Activated CD8-positive, alpha-beta T cell treated with anti-CD3 and anti-CD28 coated beads for 36 hours (primary cell): ENCODE measurements at regions not wholly inside any gene's neighbourhood (a gene's known extent, or its start where the extent isn't known, plus 50 kb on each side); places are given as distances from the start of the nearest gene placed in this dataset.

Experiments
- ATAC-seq: fragments of 200-7000 bp; cut with Tn5 transposase; one replicate; pipeline ENCODE4 v1.10.0; 2021; ENCODE audit warnings: mild to moderate bottlenecking, moderate library complexity
- CTCF ChIA-PET: fragments of 350-600 bp; sonication (Branson Sonifier 250); formaldehyde crosslinking; loops from one replicate; lab custom pipeline; 2021; ENCODE audit warnings: antibody characterized with exemption; lab: Charles Lee
- POLR2A ChIA-PET: fragments of 350-600 bp; sonication (Branson Sonifier 250); formaldehyde crosslinking; loops from one replicate; lab custom pipeline; 2021; ENCODE audit warnings: antibody characterized with exemption; lab: Charles Lee
- DNase-seq: peaks from one replicate; pipeline ENCODE4 v3.0.0-alpha.2; 2020
- H3K27ac Mint-ChIP-seq: one replicate; pipeline ENCODE4 v1.8.0; 2021; ENCODE audit warnings: mild to moderate bottlenecking, mixed read lengths
- H3K27me3 Mint-ChIP-seq: one replicate; pipeline ENCODE4 v1.8.0; 2021; ENCODE audit warnings: mixed read lengths
- H3K36me3 Mint-ChIP-seq: one replicate; pipeline ENCODE4 v1.8.0; 2021; ENCODE audit warnings: low read depth, mixed read lengths
- H3K4me1 Mint-ChIP-seq: one replicate; pipeline ENCODE4 v1.8.0; 2021; ENCODE audit warnings: low read depth, mixed read lengths
- H3K4me3 Mint-ChIP-seq: one replicate; pipeline ENCODE4 v1.8.0; 2021; ENCODE audit warnings: mild to moderate bottlenecking, moderate library complexity, mixed read lengths
- H3K9me3 Mint-ChIP-seq: one replicate; pipeline ENCODE4 v1.8.0; 2021; ENCODE audit warnings: mixed read lengths
- CTCF ChIP-seq: fragments of 200-600 bp; IDR thresholded peaks from one replicate; pipeline ENCODE4 v1.8.0; 2022; ENCODE audit warnings: antibody characterized with exemption, mild to moderate bottlenecking
- intact Hi-C: fragments of 100-400 bp; cut with micrococcal nuclease; formaldehyde crosslinking; loops from one replicate; pipeline ENCODE4 v1.10.0; 2022

DNA sequence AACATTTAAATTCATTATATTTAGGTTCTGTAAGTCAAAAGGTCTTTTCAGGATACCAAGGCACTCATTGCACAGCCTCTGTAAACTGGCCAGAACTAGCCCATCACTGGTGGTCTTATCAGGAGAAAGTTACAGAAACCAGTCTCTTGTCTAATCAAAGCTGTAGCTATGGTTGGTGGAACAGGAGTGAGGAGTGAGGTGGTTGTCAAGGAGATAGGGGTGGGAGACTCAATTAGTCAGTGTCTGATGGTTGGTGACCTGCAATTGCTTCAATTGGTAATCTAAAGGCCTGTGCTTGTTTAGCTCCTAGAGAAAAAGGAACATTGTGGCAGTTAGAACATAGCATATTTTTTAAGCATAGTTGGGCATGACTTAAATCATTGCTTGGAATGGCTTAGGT is 458.6 kb upstream of the CDH2 start:
- POLR2A ChIA-PET = interaction anchor here (1.1 kb wide), 1 partner anchor 10 kb away, joined by 3 read pairs; no protein-coding TSS in a partner anchor

GRCh38 chr18:28626756-28627155 is 449.8 kb upstream of the CDH2 start:
- Mint-ChIP-seq H3K36me3 (no peaks in the 10 kb centered on the region), H3K27ac (no peak overlapping the region), H3K4me1 (no peaks in the 10 kb centered on the region), H3K9me3 (peaks cover 9% of the 10 kb centered on the region), H3K4me3 (no peak overlapping the region), H3K27me3 (no peaks in the 10 kb centered on the region)
- ATAC-seq (no peak), DNase-seq (no peak)
- TF ChIP-seq CTCF = no peak
- ChIA-PET POLR2A (no interaction called here), CTCF (no interaction called here)
- intact Hi-C loops = no loop called here

More for the DNA sequence above, 458.6 kb upstream of the CDH2 start:
- Mint-ChIP-seq H3K4me3 (no peak overlapping the region), H3K9me3 (peaks cover 17% of the 10 kb centered on the region), H3K36me3 (no peaks in the 10 kb centered on the region), H3K27me3 (no peaks in the 10 kb centered on the region), H3K27ac (no peak overlapping the region), H3K4me1 (no peaks in the 10 kb centered on the region)
- intact Hi-C loops = no loop called here
- no peak for DNase-seq
- no peak for ATAC-seq
- CTCF ChIA-PET = no interaction called here
- TF ChIP-seq CTCF = no peak

- peaks cover 1% of the 10 kb centered on the region for H3K9me3 Mint-ChIP-seq
- H3K4me3 Mint-ChIP-seq = no peak overlapping the region
- H3K4me1 Mint-ChIP-seq = no peaks in the 10 kb centered on the region
- DNase-seq = no peak
- no peak for TF ChIP-seq CTCF
- no peak for ATAC-seq
- no peak overlapping the region for H3K27ac Mint-ChIP-seq
- H3K36me3 Mint-ChIP-seq = no peaks in the 10 kb centered on the region
- intact Hi-C loops = no loop called here
- ChIA-PET POLR2A (no interaction called here), CTCF (no interaction called here)
- H3K27me3 Mint-ChIP-seq = no peaks in the 10 kb centered on the region
Measured at GRCh38 chr18:28607991-28608390, 431.1 kb upstream of the CDH2 start.

- no peak overlapping the region for H3K4me3 Mint-ChIP-seq
- DNase-seq = no peak
- TF ChIP-seq CTCF = no peak
- H3K27ac Mint-ChIP-seq = no peak overlapping the region
- no peaks in the 10 kb centered on the region for H3K27me3 Mint-ChIP-seq
- no peaks in the 10 kb centered on the region for H3K4me1 Mint-ChIP-seq
- ATAC-seq = no peak
- no peaks in the 10 kb centered on the region for H3K36me3 Mint-ChIP-seq
- ChIA-PET POLR2A (interaction anchor here (0.9 kb wide), 1 partner anchor 13 kb away, joined by 3 read pairs; no protein-coding TSS in a partner anchor), CTCF (no interaction called here)
- peaks cover 1% of the 10 kb centered on the region for H3K9me3 Mint-ChIP-seq
- intact Hi-C loops = no loop called here
Measured at GRCh38 chr18:28606686-28607085, 429.8 kb upstream of the CDH2 start.

- Mint-ChIP-seq H3K36me3 (no peaks in the 10 kb centered on the region), H3K4me3 (no peak overlapping the region), H3K4me1 (no peaks in the 10 kb centered on the region), H3K27me3 (no peaks in the 10 kb centered on the region), H3K27ac (no peak overlapping the region), H3K9me3 (peaks cover 3% of the 10 kb centered on the region)
- no peak for DNase-seq
- CTCF ChIA-PET = no interaction called here
- no peak for TF ChIP-seq CTCF
- intact Hi-C loops = no loop called here
- no peak for ATAC-seq
- POLR2A ChIA-PET = no interaction called here
Measured at GRCh38 chr18:28602391-28602790, 425.5 kb upstream of the CDH2 start.
